Sigmoid colon (tissue), 6 donors: ENCODE measurements at regions not wholly inside any gene's neighbourhood (a gene's known extent, or its start where the extent isn't known, plus 50 kb on each side); places are given as distances from the start of the nearest gene placed in this dataset.

Source experiments
- DNase-seq: peaks from one replicate; pipeline ENCODE4 v3.0.0-alpha.2; 2019
- H3K27ac ChIP-seq, 4 donors: fragments of 200-600 bp; sonication (generic); one replicate each; pipeline ENCODE4 v1.5.1; 2016 to 2019; ENCODE audit warnings: mild to moderate bottlenecking in 1 of 4
- H3K27me3 ChIP-seq, 3 donors: fragments of 200-600 bp; sonication (generic); one replicate each; pipeline ENCODE4 v1.5.1; 2019; ENCODE audit warnings: mild to moderate bottlenecking in 1 of 3
- H3K36me3 ChIP-seq, 4 donors: fragments of 200-600 bp; sonication (generic); one replicate each; pipeline ENCODE4 v1.5.1; 2016 to 2019
- H3K4me1 ChIP-seq, 4 donors: fragments of 200-600 bp; sonication (generic); one replicate each; pipeline ENCODE4 v1.5.1; 2017 to 2019
- H3K4me3 ChIP-seq, 4 donors: fragments of 200-600 bp; sonication (generic); one replicate each; pipeline ENCODE4 v1.5.1; 2017 to 2019; ENCODE audit warnings: mild to moderate bottlenecking in 2 of 4, moderate library complexity in 1 of 4
- H3K9me3 ChIP-seq, 4 donors: fragments of 200-600 bp in 3 of 4; sonication (generic) in 3 of 4; one replicate each; pipeline versions ENCODE4 v1.5.1 to v1.6.1; 2013 to 2019
- CTCF ChIP-seq, 4 experiments: fragments of 450-650 bp in 3 of 4; fragments of 200-600 bp in 1 of 4; IDR thresholded peaks; one replicate each; pipeline ENCODE4 v1.5.1; 2016 to 2019; ENCODE audit warnings: antibody characterized with exemption in 4 of 4, mild to moderate bottlenecking in 3 of 4, moderate library complexity in 2 of 4
- EP300 ChIP-seq, 4 donors: sonication (generic); formaldehyde crosslinking; IDR thresholded peaks; one replicate each; pipeline ENCODE4 v1.6.1; 2017; ENCODE audit warnings: antibody characterized with exemption in 4 of 4
- POLR2A ChIP-seq, 2 donors: fragments of 450-650 bp; IDR thresholded peaks; one replicate each; pipeline ENCODE4 v1.6.1; 2016; ENCODE audit warnings: antibody characterized with exemption in 2 of 2, mild to moderate bottlenecking in 2 of 2, moderate library complexity in 2 of 2
- POLR2AphosphoS5 ChIP-seq, 4 donors: sonication (generic); formaldehyde crosslinking; IDR thresholded peaks; one replicate each; pipeline ENCODE4 v1.6.1; 2017; ENCODE audit warnings: antibody characterized with exemption in 4 of 4
- WGBS, 2 donors: extraction: QIAGEN DNeasy Blood & Tissue Kit; methylation state at CpG; one replicate each; pipeline ENCODE4 v1.1.7; 2013; 5-methylcytosine and 5-hydroxymethylcytosine counted together
- intact Hi-C: fragments of 100-400 bp; cut with DNase I; formaldehyde crosslinking; loops from one replicate; pipeline ENCODE4 v1.15.1; 2023
- donor health status: healthy with polysubstance abuse.
- donor health status: healthy.

- Histone ChIP-seq H3K4me1 (no peaks in the 10 kb centered on the region), H3K9me3 (no peaks in the 10 kb centered on the region), H3K36me3 (no peaks in the 10 kb centered on the region), H3K27me3 (no peaks in the 10 kb centered on the region), H3K27ac (no peak overlapping the region), H3K4me3 (no peak overlapping the region)
- TF ChIP-seq POLR2A (IDR thresholded peaks at IDR 0.05) (no peak), CTCF (IDR thresholded peaks at IDR 0.05) (no peak), EP300 (IDR thresholded peaks at IDR 0.05) (no peak), POLR2AphosphoS5 (IDR thresholded peaks at IDR 0.05) (no peak)
- DNase-seq: no peak
- intact Hi-C loops: no loop called here
- WGBS, 2 donors: 97% methylated on average over 1 of the region's 1 CpG
Measured at GRCh38 chr12:115852054-115852453, 425.4 kb downstream of the MED13L start.

GRCh38 chr12:115850957-115851356 lies 426.5 kb downstream of the MED13L start:
- WGBS, 2 donors: 92 to 93% methylated on average over 1 of the region's 1 CpG
- no peak for TF ChIP-seq CTCF (IDR thresholded peaks at IDR 0.05)
- TF ChIP-seq POLR2AphosphoS5 (IDR thresholded peaks at IDR 0.05): no peak
- no peak for TF ChIP-seq EP300 (IDR thresholded peaks at IDR 0.05)
- no peak for TF ChIP-seq POLR2A (IDR thresholded peaks at IDR 0.05)
- no peaks in the 10 kb centered on the region for H3K27me3 ChIP-seq
- no peaks in the 10 kb centered on the region for H3K9me3 ChIP-seq
- H3K4me1 ChIP-seq: no peaks in the 10 kb centered on the region
- no peak overlapping the region for H3K4me3 ChIP-seq
- DNase-seq: no peak
- intact Hi-C loops: no loop called here
- H3K27ac ChIP-seq: no peak overlapping the region
- H3K36me3 ChIP-seq: no peaks in the 10 kb centered on the region

- 86 to 88% methylated on average over 8 of the region's 8 CpGs for WGBS, 2 donors
- intact Hi-C loops: no loop called here
- Histone ChIP-seq H3K27me3 (no peaks in the 10 kb centered on the region), H3K27ac (no peak overlapping the region), H3K4me3 (no peak overlapping the region), H3K36me3 (no peaks in the 10 kb centered on the region), H3K9me3 (no peaks in the 10 kb centered on the region), H3K4me1 (no peaks in the 10 kb centered on the region)
- no peak for TF ChIP-seq CTCF (IDR thresholded peaks at IDR 0.05)
- no peak for TF ChIP-seq EP300 (IDR thresholded peaks at IDR 0.05)
- TF ChIP-seq POLR2A (IDR thresholded peaks at IDR 0.05): no peak
- TF ChIP-seq POLR2AphosphoS5 (IDR thresholded peaks at IDR 0.05): no peak
- DNase-seq: no peak
Measured at GRCh38 chr12:115849262-115849943, 428.1 kb downstream of the MED13L start.

- TF ChIP-seq POLR2AphosphoS5 (IDR thresholded peaks at IDR 0.05) (no peak), EP300 (IDR thresholded peaks at IDR 0.05) (no peak), POLR2A (IDR thresholded peaks at IDR 0.05) (no peak), CTCF (IDR thresholded peaks at IDR 0.05) (no peak)
- Histone ChIP-seq H3K4me3 (no peak overlapping the region), H3K9me3 (no peaks in the 10 kb centered on the region), H3K27me3 (no peaks in the 10 kb centered on the region), H3K27ac (no peak overlapping the region), H3K36me3 (no peaks in the 10 kb centered on the region), H3K4me1 (no peaks in the 10 kb centered on the region)
- no peak for DNase-seq
- intact Hi-C loops: no loop called here
Measured at GRCh38 chr12:115847398-115847797, 430.1 kb downstream of the MED13L start.

DNA sequence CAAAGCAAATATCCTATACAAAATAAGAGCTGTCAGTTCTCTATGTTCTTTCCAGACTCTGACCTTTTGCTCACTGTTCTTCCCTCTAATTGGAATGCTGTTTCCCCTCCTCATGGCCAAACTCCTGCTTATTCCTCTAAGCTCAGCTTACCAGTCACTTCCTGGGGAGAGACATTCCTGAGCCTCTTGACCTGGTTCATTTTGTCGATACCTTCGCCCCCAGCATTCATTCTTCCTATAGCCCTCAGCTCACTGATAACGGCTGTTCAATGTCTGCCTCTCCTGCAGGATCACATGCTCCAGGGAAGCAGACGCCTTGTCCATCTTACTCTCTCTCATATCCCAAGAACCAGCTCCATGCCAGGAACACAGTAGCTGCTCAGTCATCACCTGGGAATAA lies 431.0 kb downstream of the MED13L start:
- Histone ChIP-seq H3K27me3 (no peaks in the 10 kb centered on the region), H3K9me3 (no peaks in the 10 kb centered on the region), H3K27ac (no peak overlapping the region), H3K4me1 (no peaks in the 10 kb centered on the region), H3K36me3 (no peaks in the 10 kb centered on the region), H3K4me3 (no peak overlapping the region)
- no peak for TF ChIP-seq POLR2A (IDR thresholded peaks at IDR 0.05)
- no peak for TF ChIP-seq POLR2AphosphoS5 (IDR thresholded peaks at IDR 0.05)
- no peak for DNase-seq
- intact Hi-C loops: no loop called here
- WGBS, 2 donors: 74 to 82% methylated on average over 4 of the region's 4 CpGs
